H1 (cell line): ENCODE measurements at regions not wholly inside any gene's neighbourhood (a gene's known extent, or its start where the extent isn't known, plus 50 kb on each side); places are given as distances from the start of the nearest gene placed in this dataset.

Experiments
- ASH2L ChIP-seq: fragments of 200-600, 300-600 bp; sonication (generic); IDR thresholded peaks from one replicate; pipeline ENCODE4 v1.7.1; 2017; ENCODE audit warnings: low read length
- BACH1 ChIP-seq: IDR thresholded peaks from 2 replicates; pipeline ENCODE4 v1.6.1; 2012; ENCODE audit warnings: low read length, improper control_type of control experiment
- BRCA1 ChIP-seq: IDR thresholded peaks from 2 replicates; pipeline ENCODE4 v1.6.1; 2012; ENCODE audit warnings: low read depth, low read length, improper control_type of control experiment
- CBX5 ChIP-seq: fragments of 300-800, 300-1000 bp; sonication (generic); IDR thresholded peaks from 2 replicates; pipeline ENCODE4 v1.7.1; 2016; ENCODE audit warnings: antibody characterized with exemption, low read length, low read depth
- CHD2 ChIP-seq: IDR thresholded peaks from 2 replicates; pipeline ENCODE4 v1.6.1; 2012; ENCODE audit warnings: low read length, improper control_type of control experiment
- CHD7 ChIP-seq: fragments of 300-600 bp; sonication (generic); IDR thresholded peaks from 2 replicates; pipeline ENCODE4 v1.7.1; 2012; ENCODE audit warnings: low read length, moderate library complexity, mild to moderate bottlenecking, inconsistent platforms; ENCODE audit not compliant: insufficient replicate concordance
- CREB1 ChIP-seq: IDR thresholded peaks from 2 replicates; pipeline ENCODE4 v1.6.1; 2012; ENCODE audit warnings: inconsistent platforms
- EP300 ChIP-seq, 2 experiments: IDR thresholded peaks; 1 replicate in 1 of 2; 2 replicates in 1 of 2; pipeline ENCODE4 v1.6.1; 2011 to 2012; ENCODE audit warnings: low read depth in 2 of 2, low read length in 2 of 2, mild to moderate bottlenecking in 2 of 2, borderline replicate concordance in 1 of 2, inconsistent platforms in 1 of 2, moderate library complexity in 1 of 2
- FOSL1 ChIP-seq: IDR thresholded peaks from 2 replicates; pipeline ENCODE4 v1.6.1; 2011; ENCODE audit warnings: mild to moderate bottlenecking, low read depth, low read length, moderate library complexity; ENCODE audit not compliant: insufficient read depth
- NRF1 ChIP-seq: IDR thresholded peaks from 2 replicates; pipeline ENCODE4 v1.6.1; 2011; ENCODE audit warnings: mild to moderate bottlenecking, low read depth, low read length, improper control_type of control experiment
- PHF8 ChIP-seq: fragments of 200-600 bp; sonication (generic); conservative IDR thresholded peaks from 2 replicates; pipeline ENCODE4 v1.7.1; 2012; ENCODE audit warnings: low read depth, mild to moderate bottlenecking, inconsistent platforms, low read length, moderate library complexity
- POLR2A ChIP-seq, 2 experiments: IDR thresholded peaks; 1 replicate in 1 of 2; 2 replicates in 1 of 2; pipeline ENCODE4 v1.6.1; 2011; ENCODE audit warnings: low read depth in 2 of 2, low read length in 2 of 2, mild to moderate bottlenecking in 2 of 2; ENCODE audit errors: control extremely low read depth in 1 of 2
- SP1 ChIP-seq: IDR thresholded peaks from 2 replicates; pipeline ENCODE4 v1.6.1; 2011; ENCODE audit warnings: low read depth, low read length
- SUZ12 ChIP-seq: fragments of 200-600 bp; sonication (generic); IDR thresholded peaks from 2 replicates; pipeline ENCODE4 v1.6.1; 2012; ENCODE audit warnings: mild to moderate bottlenecking, inconsistent platforms, low read length, moderate library complexity, mixed read lengths

- TF ChIP-seq CHD7 (no peak), BRCA1 (no peak), BACH1 (no peak), CHD2 (no peak), CREB1 (no peak), FOSL1 (no peak), EP300 (IDR thresholded peaks at IDR 0.05; ENCODE audit: borderline replicate concordance in 1 of 2, low read depth in 2 of 2, low read length in 2 of 2) (no peak), SUZ12 (no peak), PHF8 (no peak), ASH2L (no peak), NRF1 (no peak), CBX5 (no peak), SP1 (no peak), POLR2A (IDR thresholded peaks at IDR 0.05; ENCODE audit: control extremely low read depth in 1 of 2, low read depth in 2 of 2, low read length in 2 of 2) (no peak)
Measured at GRCh38 chr14:24712909-24713308, 78.9 kb upstream of the GZMB start (continued).
